Loucy (cell line): ENCODE measurements at regions not wholly inside any gene's neighbourhood (a gene's known extent, or its start where the extent isn't known, plus 50 kb on each side); places are given as distances from the start of the nearest gene placed in this dataset.

Source experiments
- H2AFZ ChIP-seq: fragments of 200-600 bp; sonication (generic); 2 replicates; pipeline ENCODE4 v1.6.0; 2016; ENCODE audit warnings: antibody characterized with exemption, mild to moderate bottlenecking, low read length, moderate library complexity
- H3F3A ChIP-seq: fragments of 200-600 bp; 2 replicates; pipeline ENCODE4 v1.6.0; 2016; ENCODE audit warnings: antibody characterized with exemption, low read depth, mild to moderate bottlenecking
- H3K27me3 ChIP-seq: fragments of 200-600 bp; sonication (generic); 2 replicates; pipeline ENCODE4 v1.6.1; 2014; ENCODE audit warnings: low read length, mild to moderate bottlenecking; ENCODE audit not compliant: insufficient read depth, poor library complexity, severe bottlenecking
- H3K36me3 ChIP-seq: fragments of 200-600 bp; sonication (generic); 2 replicates; pipeline ENCODE4 v1.6.1; 2016; ENCODE audit warnings: low read length; ENCODE audit not compliant: insufficient read depth
- H3K4me1 ChIP-seq: fragments of 200-600 bp; sonication (generic); 2 replicates; pipeline ENCODE4 v1.5.1; 2014; ENCODE audit warnings: low read length, mild to moderate bottlenecking; ENCODE audit not compliant: insufficient read depth, poor library complexity, severe bottlenecking
- H3K4me2 ChIP-seq: fragments of 200-600 bp; sonication (generic); 2 replicates; pipeline ENCODE4 v1.6.0; 2014; ENCODE audit warnings: antibody characterized with exemption, low read length, low read depth, mild to moderate bottlenecking; ENCODE audit not compliant: poor library complexity, severe bottlenecking
- H3K4me3 ChIP-seq: fragments of 200-600 bp; sonication (generic); 2 replicates; pipeline ENCODE4 v1.5.1; 2014; ENCODE audit warnings: low read length, mild to moderate bottlenecking, mixed read lengths; ENCODE audit not compliant: poor library complexity, severe bottlenecking
- H3K79me2 ChIP-seq: fragments of 200-600 bp; sonication (generic); 2 replicates; pipeline ENCODE4 v1.6.1; 2014; ENCODE audit warnings: low read length; ENCODE audit not compliant: insufficient read depth
- H3K9ac ChIP-seq: fragments of 200-600 bp; sonication (generic); 2 replicates; pipeline ENCODE4 v1.6.0; 2014; ENCODE audit warnings: mild to moderate bottlenecking, low read depth, low read length, moderate library complexity; ENCODE audit not compliant: poor library complexity, severe bottlenecking
- H3K9me2 ChIP-seq: fragments of 200-600 bp; sonication (generic); replicated peaks from 2 replicates; pipeline ENCODE4 v1.6.1; 2016; ENCODE audit warnings: low read depth, low read length, mixed read lengths
- H3K9me3 ChIP-seq: fragments of 200-600 bp; sonication (generic); 2 replicates; pipeline ENCODE4 v1.6.1; 2014; ENCODE audit warnings: mild to moderate bottlenecking, antibody characterized with exemption, low read length, low read depth; ENCODE audit not compliant: insufficient read depth
- H4K20me1 ChIP-seq: fragments of 200-600 bp; sonication (generic); 2 replicates; pipeline ENCODE4 v1.6.0; 2014; ENCODE audit warnings: antibody characterized with exemption, low read length, mild to moderate bottlenecking; ENCODE audit not compliant: insufficient read depth, poor library complexity, severe bottlenecking
- CTCF ChIP-seq: fragments of 200-600 bp; sonication (generic); conservative IDR thresholded peaks from 2 replicates; pipeline ENCODE4 v1.5.1; 2014; ENCODE audit warnings: mild to moderate bottlenecking, antibody characterized with exemption, low read length
- EZH2phosphoT487 ChIP-seq: fragments of 200-600 bp; IDR thresholded peaks from 2 replicates; pipeline ENCODE4 v1.6.1; 2018; ENCODE audit warnings: antibody characterized with exemption, mild to moderate bottlenecking, moderate library complexity, borderline replicate concordance

- Histone ChIP-seq H3K79me2 (no peaks in the 10 kb centered on the region), H3K9ac (no peak overlapping the region), H3K4me2 (no peak overlapping the region), H3F3A (no peaks in the 10 kb centered on the region), H3K9me2 (no peaks in the 10 kb centered on the region), H2AFZ (no peak overlapping the region), H3K36me3 (no peaks in the 10 kb centered on the region), H3K4me3 (no peak overlapping the region), H3K4me1 (no peaks in the 10 kb centered on the region), H3K27me3 (no peaks in the 10 kb centered on the region), H4K20me1 (no peaks in the 10 kb centered on the region), H3K9me3 (no peaks in the 10 kb centered on the region)
- no peak for TF ChIP-seq EZH2phosphoT487
- TF ChIP-seq CTCF = no peak
Observed at GRCh38 chr15:39282663-39283208, 298.1 kb upstream of the THBS1 start.

GRCh38 chr15:39283531-39283930 is 297.3 kb upstream of the THBS1 start:
- H4K20me1 ChIP-seq = no peaks in the 10 kb centered on the region
- no peak overlapping the region for H3K4me3 ChIP-seq
- no peaks in the 10 kb centered on the region for H3K9me3 ChIP-seq
- no peak overlapping the region for H2AFZ ChIP-seq
- no peaks in the 10 kb centered on the region for H3K79me2 ChIP-seq
- H3F3A ChIP-seq = no peaks in the 10 kb centered on the region
- no peaks in the 10 kb centered on the region for H3K36me3 ChIP-seq
- no peak overlapping the region for H3K4me2 ChIP-seq
- H3K9ac ChIP-seq = no peak overlapping the region
- H3K27me3 ChIP-seq = no peaks in the 10 kb centered on the region
- no peak for TF ChIP-seq EZH2phosphoT487
- TF ChIP-seq CTCF = no peak
- H3K4me1 ChIP-seq = no peaks in the 10 kb centered on the region
- no peaks in the 10 kb centered on the region for H3K9me2 ChIP-seq

GRCh38 chr15:39285071-39285470 is 295.8 kb upstream of the THBS1 start:
- Histone ChIP-seq H3K9me3 (no peaks in the 10 kb centered on the region), H3K9me2 (no peaks in the 10 kb centered on the region), H3K36me3 (no peaks in the 10 kb centered on the region), H3K27me3 (no peaks in the 10 kb centered on the region), H3K4me3 (no peak overlapping the region), H3F3A (no peaks in the 10 kb centered on the region), H3K79me2 (no peaks in the 10 kb centered on the region), H4K20me1 (no peaks in the 10 kb centered on the region), H3K9ac (no peak overlapping the region), H2AFZ (no peak overlapping the region), H3K4me1 (no peaks in the 10 kb centered on the region), H3K4me2 (no peak overlapping the region)
- no peak for TF ChIP-seq EZH2phosphoT487
- TF ChIP-seq CTCF = no peak
